ENCODE measurements at regions not wholly inside any gene's neighbourhood (a gene's known extent, or its start where the extent isn't known, plus 50 kb on each side); places are given as distances from the start of the nearest gene placed in this dataset.

- DNase-seq (ENCODE audit: low read depth) = peak; percentile 38
- H3K4me3 ChIP-seq (replicated peaks; ENCODE audit: low read depth, low read length) = no peak overlapping the region
- no peak for TF ChIP-seq CTCF (IDR thresholded peaks at IDR 0.05; ENCODE audit: low read length, missing control alignments)
Observed at GRCh38 chr7:27419581-27420177, 177.1 kb downstream of the EVX1 start.

DNA sequence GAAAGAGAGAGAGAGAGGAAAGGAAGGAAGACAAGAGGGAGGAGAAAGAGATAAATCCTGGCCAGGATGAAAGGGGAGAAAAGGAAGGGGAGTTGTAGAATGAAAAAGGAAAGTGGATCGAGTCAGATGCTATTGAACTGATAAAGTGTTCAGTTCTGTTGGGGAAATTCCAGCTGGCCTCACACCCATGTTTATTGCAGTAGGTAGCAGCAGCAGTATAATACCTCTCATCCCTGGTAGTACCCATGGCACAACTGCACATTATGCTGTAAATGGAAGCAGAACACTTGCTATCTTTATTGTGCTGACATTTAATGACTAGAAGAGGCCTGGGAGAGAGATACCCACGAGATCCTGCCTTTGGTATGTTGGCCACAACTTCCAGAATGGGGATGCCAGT is 178.1 kb downstream of the EVX1 start:
- TF ChIP-seq CTCF (IDR thresholded peaks at IDR 0.05; ENCODE audit: low read length, missing control alignments) = no peak
- H3K4me3 ChIP-seq (replicated peaks; ENCODE audit: low read depth, low read length) = no peak overlapping the region
- DNase-seq (ENCODE audit: low read depth) = no peak

- no peak overlapping the region for H3K4me3 ChIP-seq (replicated peaks; ENCODE audit: low read depth, low read length)
- no peak for TF ChIP-seq CTCF (IDR thresholded peaks at IDR 0.05; ENCODE audit: low read length, missing control alignments)
Observed at GRCh38 chr7:27423290-27423689, 180.7 kb downstream of the EVX1 start.

DNA sequence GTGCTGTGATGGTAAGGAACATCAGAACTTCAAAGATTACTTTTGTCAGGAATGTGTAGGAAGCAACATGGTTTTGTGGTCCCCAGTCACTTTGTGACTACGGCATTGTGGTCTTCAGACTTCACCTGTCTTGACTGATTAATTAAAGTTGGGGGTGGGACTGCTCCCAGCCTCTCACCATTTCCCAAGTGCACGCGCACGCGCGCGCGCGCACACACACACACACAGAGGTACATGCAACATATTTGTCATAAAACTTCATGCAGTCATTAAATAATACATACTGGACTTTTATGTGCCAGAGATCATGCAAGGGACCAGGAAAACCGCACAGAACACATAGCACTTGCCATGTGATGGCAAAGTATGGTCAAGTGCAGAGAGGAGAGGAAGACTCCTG is 181.2 kb downstream of the EVX1 start:
- H3K4me3 ChIP-seq (replicated peaks; ENCODE audit: low read depth, low read length) = no peak overlapping the region
- no peak for DNase-seq (ENCODE audit: low read depth)
- no peak for TF ChIP-seq CTCF (IDR thresholded peaks at IDR 0.05; ENCODE audit: low read length, missing control alignments)

More at GRCh38 chr7:27423290-27423689, 180.7 kb downstream of the EVX1 start:
- DNase-seq (ENCODE audit: low read depth) = no peak

DNA sequence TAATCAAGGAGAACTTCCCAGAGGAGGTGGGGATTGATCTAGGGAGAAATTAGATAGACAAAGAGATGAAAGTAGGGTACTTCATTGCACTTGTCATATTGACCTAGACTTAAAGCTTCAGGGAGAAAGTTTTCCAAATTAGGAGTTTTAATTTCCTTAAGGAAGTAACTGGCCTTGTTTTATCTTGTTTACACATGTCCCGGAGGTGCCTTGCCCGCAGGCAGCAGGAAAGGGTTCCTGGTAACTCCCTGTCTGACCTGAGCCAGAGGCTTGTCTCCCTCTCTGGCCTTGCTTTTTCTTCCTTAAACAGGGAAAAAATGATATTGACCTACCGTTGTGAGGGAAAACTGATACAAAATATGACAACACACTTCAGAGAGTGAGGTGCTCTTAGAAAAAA is 181.6 kb downstream of the EVX1 start:
- H3K4me3 ChIP-seq (replicated peaks; ENCODE audit: low read depth, low read length) = no peak overlapping the region
- no peak for DNase-seq (ENCODE audit: low read depth)
- no peak for TF ChIP-seq CTCF (IDR thresholded peaks at IDR 0.05; ENCODE audit: low read length, missing control alignments)

DNA sequence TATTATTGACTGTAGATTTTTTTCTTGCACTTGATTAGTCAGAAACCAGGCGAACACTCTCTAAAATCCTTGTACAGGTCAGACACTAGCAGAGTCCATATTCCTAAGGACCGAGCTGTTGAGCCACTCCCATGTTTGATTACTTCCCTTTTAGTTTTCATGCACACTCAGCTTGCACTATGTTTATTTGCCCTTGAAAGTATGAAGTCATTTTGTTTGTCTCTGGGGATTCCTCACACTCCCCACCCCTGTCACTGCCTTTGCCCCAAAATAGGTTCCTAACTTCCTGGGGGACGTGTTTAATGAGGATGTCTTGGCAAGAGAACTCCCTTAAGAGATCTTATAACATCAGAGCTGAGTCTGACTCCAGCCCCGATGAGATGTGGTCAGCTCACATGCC is 182.1 kb downstream of the EVX1 start:
- TF ChIP-seq CTCF (IDR thresholded peaks at IDR 0.05; ENCODE audit: low read length, missing control alignments) = no peak
- DNase-seq (ENCODE audit: low read depth) = no peak
- no peak overlapping the region for H3K4me3 ChIP-seq (replicated peaks; ENCODE audit: low read depth, low read length)

DNA sequence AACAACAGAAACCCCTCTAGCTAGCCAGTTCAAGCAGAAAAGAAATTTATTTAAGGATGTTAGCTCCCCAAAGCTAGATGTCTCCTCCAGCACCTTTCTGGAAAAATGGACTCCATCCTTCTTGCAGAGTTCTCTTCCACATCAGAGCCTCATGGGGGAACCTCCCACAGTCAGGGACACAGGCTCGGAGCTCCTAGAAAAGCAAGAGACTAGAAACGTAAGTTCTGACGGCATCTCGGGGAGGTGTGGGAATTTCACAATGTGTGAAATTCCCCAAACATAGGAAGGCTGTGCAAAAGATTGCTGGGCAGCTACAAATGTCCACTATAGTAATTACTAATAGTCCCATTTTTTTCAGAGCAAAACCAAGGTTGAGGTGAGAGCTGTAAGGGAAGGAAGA is 184.8 kb downstream of the EVX1 start:
- no peak for TF ChIP-seq CTCF (IDR thresholded peaks at IDR 0.05; ENCODE audit: low read length, missing control alignments)
- no peak for DNase-seq (ENCODE audit: low read depth)
- H3K4me3 ChIP-seq (replicated peaks; ENCODE audit: low read depth, low read length) = no peak overlapping the region

Measured in fibroblast of pulmonary artery (primary cell).